Glutamatergic neuron (in vitro differentiated cells): ENCODE measurements at regions not wholly inside any gene's neighbourhood (a gene's known extent, or its start where the extent isn't known, plus 50 kb on each side); places are given as distances from the start of the nearest gene placed in this dataset.

Experiments used
- DNase-seq: peaks from one replicate; pipeline ENCODE4 v3.0.0; 2022
- H3K27ac Mint-ChIP-seq: one replicate; pipeline ENCODE4 v1.8.0; 2020; ENCODE audit warnings: mild to moderate bottlenecking, mixed read lengths, inconsistent platforms; ENCODE audit not compliant: unreplicated experiment
- H3K27me3 Mint-ChIP-seq: one replicate; pipeline ENCODE4 v1.8.0; 2020; ENCODE audit warnings: mild to moderate bottlenecking, moderate library complexity, mixed read lengths, inconsistent platforms; ENCODE audit not compliant: unreplicated experiment
- H3K36me3 Mint-ChIP-seq: one replicate; pipeline ENCODE4 v1.8.0; 2020; ENCODE audit warnings: mild to moderate bottlenecking, mixed read lengths, inconsistent platforms; ENCODE audit not compliant: unreplicated experiment
- H3K4me1 Mint-ChIP-seq: one replicate; pipeline ENCODE4 v1.8.0; 2020; ENCODE audit warnings: mild to moderate bottlenecking, low read depth, mixed read lengths, inconsistent platforms; ENCODE audit not compliant: unreplicated experiment
- H3K4me3 Mint-ChIP-seq: one replicate; pipeline ENCODE4 v1.8.0; 2020; ENCODE audit warnings: mild to moderate bottlenecking, mixed read lengths, inconsistent platforms; ENCODE audit not compliant: unreplicated experiment
- H3K9me3 Mint-ChIP-seq: one replicate; pipeline ENCODE4 v1.8.0; 2020; ENCODE audit warnings: mild to moderate bottlenecking, moderate library complexity, mixed read lengths, inconsistent platforms; ENCODE audit not compliant: unreplicated experiment
- CTCF ChIP-seq: fragments of 200-600 bp; sonication (generic); IDR thresholded peaks from one replicate; pipeline ENCODE4 v1.5.0; 2021; ENCODE audit not compliant: partially characterized antibody, unreplicated experiment

- Mint-ChIP-seq H3K27me3 (no peaks in the 10 kb centered on the region), H3K9me3 (peaks cover 1% of the 10 kb centered on the region), H3K4me3 (no peak overlapping the region), H3K36me3 (no peaks in the 10 kb centered on the region), H3K4me1 (no peaks in the 10 kb centered on the region), H3K27ac (no peak overlapping the region)
- TF ChIP-seq CTCF: no peak
- DNase-seq: no peak
Measured at GRCh38 chr5:15300141-15300540, 199.8 kb upstream of the FBXL7 start.

GRCh38 chr5:15290953-15291352 lies 209.0 kb upstream of the FBXL7 start:
- Mint-ChIP-seq H3K9me3 (peaks cover 3% of the 10 kb centered on the region), H3K27ac (no peak overlapping the region), H3K4me1 (no peaks in the 10 kb centered on the region), H3K36me3 (peaks cover 9% of the 10 kb centered on the region), H3K27me3 (no peaks in the 10 kb centered on the region), H3K4me3 (no peak overlapping the region)
- no peak for TF ChIP-seq CTCF
- no peak for DNase-seq

GRCh38 chr5:15286650-15287049 lies 213.3 kb upstream of the FBXL7 start:
- H3K36me3 Mint-ChIP-seq: no peaks in the 10 kb centered on the region
- no peaks in the 10 kb centered on the region for H3K4me1 Mint-ChIP-seq
- TF ChIP-seq CTCF: no peak
- H3K27me3 Mint-ChIP-seq: no peaks in the 10 kb centered on the region
- no peak overlapping the region for H3K27ac Mint-ChIP-seq
- H3K9me3 Mint-ChIP-seq: peaks cover 1% of the 10 kb centered on the region
- DNase-seq: no peak
- no peak overlapping the region for H3K4me3 Mint-ChIP-seq

GRCh38 chr5:15285901-15286583 lies 213.9 kb upstream of the FBXL7 start:
- H3K4me1 Mint-ChIP-seq: no peaks in the 10 kb centered on the region
- peaks cover 1% of the 10 kb centered on the region for H3K9me3 Mint-ChIP-seq
- no peak overlapping the region for H3K27ac Mint-ChIP-seq
- no peaks in the 10 kb centered on the region for H3K27me3 Mint-ChIP-seq
- DNase-seq: no peak
- TF ChIP-seq CTCF: no peak
- no peak overlapping the region for H3K4me3 Mint-ChIP-seq
- no peaks in the 10 kb centered on the region for H3K36me3 Mint-ChIP-seq

- H3K27ac Mint-ChIP-seq: no peak overlapping the region
- no peak for TF ChIP-seq CTCF
- no peaks in the 10 kb centered on the region for H3K4me1 Mint-ChIP-seq
- no peaks in the 10 kb centered on the region for H3K9me3 Mint-ChIP-seq
- no peaks in the 10 kb centered on the region for H3K27me3 Mint-ChIP-seq
- DNase-seq: no peak
- no peaks in the 10 kb centered on the region for H3K36me3 Mint-ChIP-seq
- no peak overlapping the region for H3K4me3 Mint-ChIP-seq
Measured at GRCh38 chr5:15284706-15285105, 215.3 kb upstream of the FBXL7 start.
